8988T (cell line): ENCODE measurements at regions not wholly inside any gene's neighbourhood (a gene's known extent, or its start where the extent isn't known, plus 50 kb on each side); places are given as distances from the start of the nearest gene placed in this dataset.

ENCODE experiments used
- DNase-seq: peaks from one replicate; pipeline ENCODE4 v3.0.0; 2011

DNA sequence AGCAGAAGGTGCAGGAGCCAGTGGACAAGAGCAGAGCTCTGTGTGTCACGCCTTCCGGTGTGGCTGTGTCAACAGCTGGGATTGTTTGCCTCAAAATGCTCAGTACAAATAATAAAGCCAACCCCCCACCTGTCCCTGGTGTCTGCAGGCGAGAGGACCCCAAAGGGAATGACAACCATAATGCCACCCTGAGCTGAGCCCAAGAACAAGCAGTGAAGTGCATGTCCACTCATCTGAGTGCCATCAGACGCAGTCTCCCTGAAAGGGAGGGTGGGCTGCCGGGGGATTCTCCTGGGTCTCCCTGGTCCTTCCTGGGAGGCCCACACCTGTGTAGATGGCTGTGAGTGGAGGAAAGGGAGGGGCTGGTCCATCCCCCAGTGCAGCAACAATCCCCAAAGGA is 328.8 kb upstream of the IRX1 start:
- no peak for DNase-seq

DNA sequence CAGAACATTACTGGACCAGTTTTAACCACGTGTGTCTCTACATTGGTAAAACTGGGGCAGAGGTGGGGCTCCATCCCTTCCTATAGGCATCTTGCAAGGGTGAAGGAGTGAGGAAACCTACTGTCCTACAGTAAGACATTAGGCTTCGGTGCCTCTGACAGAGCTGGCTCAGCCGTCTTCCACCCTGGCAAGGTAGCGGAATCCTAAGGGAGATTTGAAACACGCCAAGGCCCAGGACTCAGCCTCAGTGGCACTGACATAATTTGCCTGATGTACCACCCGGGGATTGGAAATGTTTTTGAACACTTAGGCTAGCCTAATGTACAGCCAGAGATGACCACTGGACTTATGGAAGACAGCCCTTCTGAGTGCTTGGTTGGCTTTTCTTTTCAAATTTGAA is 329.7 kb upstream of the IRX1 start:
- DNase-seq: no peak

DNA sequence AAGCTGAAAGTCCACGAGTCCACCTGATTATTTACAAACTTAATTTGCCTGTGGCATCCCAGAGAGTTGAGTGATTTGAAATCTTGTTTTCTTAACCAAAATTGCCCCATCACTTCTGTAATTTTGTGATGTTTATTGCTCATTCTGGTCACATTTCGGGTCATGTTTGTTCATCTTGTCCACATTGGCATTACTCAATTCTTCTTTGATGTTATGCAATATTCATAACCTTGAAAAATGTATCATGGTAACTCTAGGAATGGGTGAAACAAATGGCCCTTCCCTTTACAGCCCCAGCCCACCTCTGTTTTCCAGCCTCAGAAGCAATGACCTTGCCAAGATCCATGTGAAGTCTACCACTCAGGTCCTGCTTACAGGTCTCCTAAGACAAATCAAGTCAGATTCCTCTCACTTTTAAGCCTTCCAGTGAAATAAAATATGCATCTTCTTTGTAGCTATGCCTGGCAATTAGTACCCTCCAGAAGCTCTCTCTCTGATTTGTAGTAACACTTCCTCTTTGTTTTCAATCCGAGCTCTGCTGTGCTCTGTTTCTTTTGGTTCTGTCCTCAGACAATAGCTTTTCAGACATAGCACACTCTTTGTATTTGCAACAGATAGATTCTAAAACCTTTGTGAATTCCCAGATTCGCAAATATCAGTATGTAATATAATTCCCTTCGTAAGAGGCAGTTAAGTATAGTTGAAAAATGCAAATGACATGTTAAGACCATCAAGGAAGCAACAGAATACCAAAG is 330.3 kb upstream of the IRX1 start:
- no peak for DNase-seq

DNA sequence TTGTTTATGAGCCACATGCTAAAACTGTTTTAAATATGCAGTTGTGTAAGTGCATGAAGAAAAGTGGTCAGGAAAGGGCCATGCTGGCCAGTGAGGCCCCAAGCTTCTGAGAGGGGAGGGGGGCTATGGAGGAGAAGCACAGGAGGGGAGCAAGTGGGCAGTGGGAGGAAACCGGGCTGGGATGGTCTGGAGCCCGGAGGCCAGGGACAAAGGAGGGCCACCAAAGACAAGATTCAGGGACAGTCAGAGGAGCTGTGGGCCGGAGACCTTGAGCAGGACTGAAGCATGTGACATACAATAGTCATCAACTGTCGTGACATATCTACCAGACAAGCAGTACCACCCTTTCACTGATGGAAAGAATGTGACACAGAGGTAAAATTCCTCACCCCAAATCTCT is 333.2 kb upstream of the IRX1 start:
- no peak for DNase-seq

DNA sequence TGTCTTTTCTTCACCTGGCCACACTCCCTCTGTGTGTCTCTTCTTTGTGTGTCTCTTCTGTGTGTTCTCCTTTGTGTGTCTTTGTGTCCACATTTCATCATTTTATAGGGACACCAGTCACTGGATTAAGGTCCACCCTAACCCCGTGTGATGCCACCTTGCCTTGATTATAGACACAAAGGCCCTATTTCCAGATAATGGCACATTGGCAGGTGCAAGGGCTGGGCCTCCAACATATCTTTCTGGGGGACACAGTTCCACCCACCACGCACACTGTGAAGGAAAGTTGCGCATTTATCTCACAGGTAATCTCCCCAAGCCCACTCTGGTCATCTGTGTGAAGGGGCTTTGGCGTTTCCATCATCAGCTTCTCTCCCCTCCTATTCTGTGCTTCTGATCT is 334.6 kb upstream of the IRX1 start:
- no peak for DNase-seq

DNA sequence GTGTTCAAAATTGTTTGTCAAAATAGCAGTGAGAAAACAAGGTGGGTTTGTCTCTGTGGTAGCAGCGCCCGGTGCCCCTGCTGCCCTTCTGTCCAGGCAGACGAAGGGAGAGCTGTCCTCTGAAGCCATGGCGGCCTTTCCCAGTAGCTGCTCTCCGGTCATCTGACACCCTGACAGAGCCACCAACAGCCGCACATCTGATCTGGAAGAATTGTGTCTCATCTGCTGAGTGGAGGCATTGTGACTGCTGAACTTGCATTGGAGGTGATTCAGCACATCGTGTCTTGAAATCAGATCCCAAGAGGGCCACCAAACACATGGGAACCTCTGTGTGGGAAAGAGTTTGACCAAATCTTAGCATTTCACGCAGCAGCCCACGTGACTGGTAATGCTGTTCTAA is 337.6 kb upstream of the IRX1 start:
- no peak for DNase-seq

DNA sequence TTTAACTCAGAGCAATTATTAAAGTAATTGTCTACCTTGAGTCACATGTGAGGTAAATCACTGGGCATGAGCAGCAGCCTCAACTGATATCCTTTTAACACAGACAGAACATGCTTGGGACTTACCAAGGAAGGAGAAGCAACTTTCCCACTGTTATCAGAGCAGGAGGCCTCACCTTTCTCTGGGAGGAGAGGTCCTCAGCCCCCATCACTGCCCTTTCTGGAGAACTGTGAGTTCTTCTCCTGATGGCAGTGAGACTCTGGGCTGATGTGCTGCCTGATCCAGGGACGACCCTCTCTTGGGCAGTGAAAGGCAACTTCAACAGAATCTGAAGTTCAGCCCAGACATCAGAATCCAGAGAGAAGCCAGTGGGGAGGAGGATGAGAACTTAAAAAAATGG is 343.4 kb upstream of the IRX1 start:
- no peak for DNase-seq

DNA sequence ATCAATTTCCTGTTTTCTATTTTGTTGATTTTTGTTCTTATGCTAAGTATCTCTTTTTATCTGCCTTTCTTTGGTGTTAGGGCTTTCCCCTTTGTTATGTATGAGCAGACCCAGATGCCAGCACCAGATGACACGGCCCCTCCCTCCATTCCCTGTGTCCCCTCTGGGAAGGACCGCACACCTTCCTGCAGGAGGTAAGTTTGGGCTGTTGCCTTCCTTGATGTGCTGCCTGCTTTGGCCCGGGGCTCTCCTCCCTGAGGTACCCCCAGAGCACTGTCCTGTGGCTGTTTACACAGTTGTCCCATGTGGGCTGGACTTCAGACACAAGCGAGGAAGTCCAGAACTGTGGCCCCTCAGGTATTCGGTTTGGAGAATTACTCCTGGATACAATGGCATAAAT is 343.8 kb upstream of the IRX1 start:
- DNase-seq: no peak

DNA sequence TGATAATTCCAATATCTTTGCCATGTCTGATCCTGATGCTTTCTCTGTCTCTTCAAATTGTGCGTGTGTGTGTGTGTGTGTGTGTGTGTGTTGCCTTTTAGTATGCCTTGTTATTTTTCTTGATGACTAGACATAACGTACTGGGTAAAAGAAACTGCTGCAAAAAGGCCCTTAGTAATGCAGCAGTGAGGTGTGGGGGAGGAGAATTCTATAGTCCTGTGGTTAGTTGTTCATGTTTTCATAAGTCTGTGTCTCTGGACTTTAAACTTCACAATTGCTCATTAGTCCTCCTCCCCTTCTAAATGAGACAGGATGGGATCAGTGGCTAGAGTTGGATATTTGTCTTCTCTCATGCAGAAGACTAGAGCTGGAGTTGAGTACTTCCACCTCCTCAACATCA is 346.2 kb upstream of the IRX1 start:
- DNase-seq: no peak

DNA sequence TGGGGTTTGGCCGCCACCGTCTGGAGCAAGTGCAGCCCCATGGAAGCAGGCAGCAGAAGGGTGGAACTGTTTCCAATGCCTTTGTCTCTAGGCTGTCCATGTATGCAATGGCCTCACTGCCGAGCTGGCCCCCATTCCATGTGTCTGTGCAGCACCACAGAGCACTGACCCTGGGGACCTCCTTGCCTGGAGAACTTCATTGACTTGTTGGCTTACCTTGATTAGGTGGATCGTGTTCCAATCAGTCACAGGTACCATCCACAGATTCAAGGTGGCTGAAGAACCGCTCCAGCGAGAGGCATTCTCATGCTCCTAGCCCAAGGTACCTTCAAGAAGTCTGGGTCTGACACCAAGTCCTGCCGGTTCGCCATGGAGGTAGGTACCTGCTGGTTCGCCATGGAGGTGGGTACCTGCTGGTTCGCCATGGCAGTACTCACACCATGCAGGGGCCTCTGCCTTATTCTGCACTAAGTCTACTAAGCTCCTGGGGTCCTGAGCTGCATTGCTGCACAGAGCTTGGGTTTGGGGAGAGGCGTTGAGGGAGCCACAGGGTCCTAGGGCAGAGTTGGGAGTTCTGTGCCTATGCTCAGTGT is 358.3 kb upstream of the IRX1 start:
- no peak for DNase-seq

DNA sequence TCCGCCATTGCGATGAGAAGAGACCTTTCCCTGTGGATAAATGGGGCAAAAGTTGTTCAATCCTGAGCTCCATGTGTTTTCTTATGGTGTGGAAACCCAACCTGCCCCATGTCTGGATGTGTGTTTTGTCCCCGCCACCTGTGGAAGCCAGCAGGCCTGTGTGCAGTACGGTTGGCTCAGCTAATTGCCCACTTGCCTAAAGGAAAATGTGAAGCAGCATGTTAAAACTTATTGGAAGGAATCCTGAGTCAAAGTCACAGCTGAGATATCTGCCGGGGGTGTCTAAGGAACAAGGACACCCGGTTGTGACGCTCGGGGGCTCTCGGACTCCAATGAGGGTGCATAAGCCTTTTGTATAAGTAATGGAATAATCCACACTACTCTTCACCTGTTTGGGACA is 361.1 kb upstream of the IRX1 start:
- no peak for DNase-seq

DNA sequence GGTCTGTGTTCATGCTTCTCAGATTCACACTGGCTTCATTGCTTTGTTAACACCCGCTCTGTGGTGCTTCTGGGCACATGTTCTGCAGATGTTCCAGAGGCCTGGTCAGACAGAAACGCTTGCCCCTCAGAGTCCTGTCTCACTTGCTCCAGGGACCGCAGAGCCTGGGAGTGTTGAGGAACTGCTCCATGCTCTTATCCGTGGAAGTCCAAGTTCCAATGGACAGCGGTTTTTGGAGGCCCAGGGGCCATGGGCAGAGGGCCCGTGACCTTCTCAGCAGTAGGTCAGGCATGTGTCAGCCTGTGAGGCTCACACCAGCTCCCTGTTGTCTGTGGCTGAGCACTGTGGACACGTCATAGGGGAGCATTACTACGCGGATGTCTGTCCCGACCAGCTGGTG is 364.7 kb upstream of the IRX1 start:
- DNase-seq: no peak

DNA sequence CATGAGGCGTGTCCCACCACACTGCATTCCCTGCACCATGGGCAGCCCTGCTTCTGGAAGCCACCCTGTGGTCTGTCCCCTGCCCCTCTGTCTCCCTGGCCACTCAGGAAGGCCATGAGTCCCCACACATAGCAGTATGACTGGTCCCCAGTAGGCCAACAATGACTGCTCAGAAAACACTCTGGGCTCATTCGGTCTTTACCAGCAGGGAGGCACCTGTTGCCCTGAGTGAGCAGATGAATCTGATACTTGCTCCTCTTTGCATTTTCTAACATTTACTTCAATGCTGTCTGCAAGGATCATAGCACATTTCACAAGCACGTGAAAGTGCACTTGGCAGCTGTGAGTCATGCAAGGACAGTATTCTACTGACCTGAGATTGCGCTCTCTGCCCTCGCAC is 365.4 kb upstream of the IRX1 start:
- no peak for DNase-seq

DNA sequence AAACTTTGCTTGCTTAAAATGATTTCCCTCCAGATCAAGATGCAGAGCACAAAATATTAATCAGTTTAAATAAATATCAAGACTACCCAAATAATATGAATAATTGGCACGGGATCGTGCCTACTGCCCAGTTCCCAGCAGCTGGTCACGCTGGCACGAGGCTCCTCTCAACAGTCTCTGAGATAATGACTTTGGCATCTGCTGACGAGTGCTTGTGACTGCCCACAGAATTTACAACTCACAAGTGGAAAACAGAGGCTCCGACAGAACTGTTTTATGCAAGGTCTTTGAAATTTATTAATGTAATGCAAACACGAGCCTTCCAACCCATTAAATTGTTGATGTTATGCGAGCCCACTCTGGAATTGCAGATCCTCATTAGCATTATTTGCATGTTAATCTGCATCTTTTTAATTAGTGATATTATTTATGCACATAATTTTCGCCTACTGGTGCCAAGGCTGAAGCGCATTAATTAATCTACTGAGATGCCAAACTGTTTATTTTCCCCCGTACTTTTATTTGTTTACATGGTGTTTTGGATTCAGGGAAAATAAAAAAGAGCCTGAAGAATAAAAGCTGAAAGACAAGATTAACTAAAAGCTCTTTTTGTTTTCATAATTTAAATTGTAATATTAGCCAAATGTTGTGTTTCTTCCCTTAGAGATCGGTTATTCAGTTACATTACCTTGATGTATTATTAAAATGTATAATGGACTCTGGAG is 369.3 kb upstream of the IRX1 start:
- DNase-seq: no peak

DNA sequence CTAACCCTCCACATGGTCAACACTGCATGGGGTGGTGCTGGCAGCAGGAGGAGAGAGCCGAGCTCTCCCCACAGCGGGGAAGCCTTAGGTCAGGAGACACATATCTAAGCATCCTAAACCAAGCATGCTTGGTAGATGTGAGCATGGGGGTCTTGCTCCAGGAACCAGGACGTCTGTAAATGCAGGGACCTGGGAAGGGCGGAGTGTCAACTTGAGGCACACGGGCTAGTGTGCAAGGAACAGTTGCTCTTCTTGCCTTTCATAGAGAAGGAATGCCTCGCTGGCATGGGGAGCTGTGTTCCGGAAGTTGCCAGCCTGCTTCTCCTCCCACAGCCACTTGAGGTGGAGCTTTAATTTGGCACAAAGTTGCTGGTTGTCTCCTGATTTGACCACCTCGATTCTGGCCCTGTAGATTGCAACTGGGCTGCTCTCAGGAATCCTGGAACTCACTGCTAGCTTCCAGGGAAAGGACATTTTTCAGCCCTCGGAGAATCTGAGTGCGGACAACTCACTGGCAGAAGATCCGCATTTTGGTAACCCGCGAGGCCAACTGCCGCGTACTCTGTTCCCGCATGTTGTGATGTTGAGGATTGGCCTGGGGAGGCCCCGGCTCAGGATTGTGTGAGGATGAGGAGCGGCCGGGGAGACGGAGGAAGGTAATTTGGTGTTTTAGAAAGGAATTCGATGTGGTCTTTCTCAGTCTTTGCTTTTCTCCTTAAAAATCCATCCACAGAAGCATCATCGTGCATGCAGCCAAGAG is 370.3 kb upstream of the IRX1 start:
- no peak for DNase-seq

DNA sequence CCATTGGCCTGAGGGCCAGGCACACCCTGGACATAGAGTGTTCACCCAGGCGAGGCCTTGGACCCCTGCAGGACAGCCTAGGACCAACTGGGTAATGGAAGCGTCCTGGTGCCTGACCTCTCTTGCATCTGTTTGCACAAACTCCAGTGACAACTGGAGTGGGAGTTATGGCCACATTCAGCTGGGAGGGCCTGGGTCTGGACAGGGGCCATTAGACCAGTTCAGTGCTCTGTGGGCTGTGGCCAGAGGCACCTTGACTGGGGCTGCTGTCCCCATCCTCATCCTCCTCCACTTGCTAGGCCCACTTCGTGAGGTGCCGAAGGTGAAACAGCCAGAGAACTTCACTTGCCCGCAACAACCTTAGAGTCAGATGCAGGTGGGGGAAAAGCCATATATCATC is 372.7 kb upstream of the IRX1 start:
- DNase-seq: no peak

DNA sequence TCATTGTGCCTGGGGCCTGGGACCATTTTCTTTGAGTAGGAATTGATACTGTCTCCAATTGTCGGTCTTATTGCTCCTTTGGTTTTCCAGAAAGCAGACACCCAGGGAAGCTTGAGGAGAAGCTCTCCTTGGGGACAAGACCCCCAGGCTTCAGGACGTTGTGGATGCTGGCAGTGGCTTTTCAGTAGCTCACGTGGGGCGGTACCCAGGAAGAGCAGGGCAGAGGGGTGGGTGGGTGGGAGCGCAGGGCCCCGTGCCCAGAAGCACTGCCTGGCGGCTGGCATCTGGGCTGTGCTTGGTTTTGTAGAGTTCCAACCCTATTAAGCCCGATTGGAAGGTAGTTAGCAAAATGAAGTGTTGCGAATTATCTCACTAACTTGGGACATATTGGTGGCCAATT is 374.2 kb upstream of the IRX1 start:
- DNase-seq: no peak

DNA sequence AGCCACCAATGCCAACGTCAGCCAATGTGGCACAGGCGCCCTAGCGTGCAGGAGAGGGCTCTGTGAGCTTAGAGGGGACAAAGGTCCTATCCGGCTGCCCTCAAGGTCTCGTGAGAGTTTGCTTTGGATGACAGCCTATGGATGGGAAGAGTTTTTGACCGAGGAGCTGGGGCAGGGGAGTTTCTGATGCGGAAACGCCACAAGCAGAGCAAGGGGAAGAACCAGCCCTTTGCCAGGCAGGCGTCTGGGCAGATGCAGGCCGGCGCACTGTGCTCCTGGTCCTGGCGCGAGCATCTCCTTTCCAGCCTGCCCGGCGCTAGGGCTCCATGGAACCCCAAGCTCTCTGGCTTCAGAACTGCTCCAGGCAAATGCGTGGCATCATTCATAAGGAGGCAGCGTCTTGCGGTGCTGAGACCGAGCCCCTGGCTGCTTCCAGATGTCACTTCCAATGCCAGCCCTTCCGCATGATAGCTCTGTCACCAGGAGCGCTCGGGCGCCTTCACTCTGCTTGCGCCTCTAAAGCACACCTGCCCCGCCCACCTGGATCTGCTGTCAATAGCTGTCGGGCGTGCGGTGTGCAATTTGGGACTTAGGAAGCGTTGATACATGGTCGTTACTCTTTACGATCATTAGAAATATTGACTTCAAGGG is 374.9 kb upstream of the IRX1 start:
- DNase-seq: no peak

DNA sequence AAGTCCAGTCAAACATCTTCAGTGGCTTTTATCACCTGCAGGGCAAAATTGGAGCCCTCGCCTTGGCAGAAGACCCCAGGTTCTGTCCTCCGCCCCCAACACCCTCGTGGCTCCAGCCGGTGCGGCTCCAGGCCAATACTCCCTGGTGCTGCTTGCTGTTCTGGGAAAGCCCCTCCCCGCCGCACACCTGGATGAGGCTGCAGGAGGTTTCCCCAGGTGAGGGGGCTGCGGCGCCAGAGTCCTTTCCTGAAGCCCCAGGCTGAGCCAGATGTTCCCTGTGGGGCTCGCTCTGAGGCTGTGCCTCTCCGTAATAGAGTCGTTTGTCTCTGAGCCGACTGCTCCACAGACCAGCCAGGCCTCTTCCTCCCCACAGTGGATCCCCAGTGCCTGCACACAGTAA is 375.4 kb upstream of the IRX1 start:
- no peak for DNase-seq

DNA sequence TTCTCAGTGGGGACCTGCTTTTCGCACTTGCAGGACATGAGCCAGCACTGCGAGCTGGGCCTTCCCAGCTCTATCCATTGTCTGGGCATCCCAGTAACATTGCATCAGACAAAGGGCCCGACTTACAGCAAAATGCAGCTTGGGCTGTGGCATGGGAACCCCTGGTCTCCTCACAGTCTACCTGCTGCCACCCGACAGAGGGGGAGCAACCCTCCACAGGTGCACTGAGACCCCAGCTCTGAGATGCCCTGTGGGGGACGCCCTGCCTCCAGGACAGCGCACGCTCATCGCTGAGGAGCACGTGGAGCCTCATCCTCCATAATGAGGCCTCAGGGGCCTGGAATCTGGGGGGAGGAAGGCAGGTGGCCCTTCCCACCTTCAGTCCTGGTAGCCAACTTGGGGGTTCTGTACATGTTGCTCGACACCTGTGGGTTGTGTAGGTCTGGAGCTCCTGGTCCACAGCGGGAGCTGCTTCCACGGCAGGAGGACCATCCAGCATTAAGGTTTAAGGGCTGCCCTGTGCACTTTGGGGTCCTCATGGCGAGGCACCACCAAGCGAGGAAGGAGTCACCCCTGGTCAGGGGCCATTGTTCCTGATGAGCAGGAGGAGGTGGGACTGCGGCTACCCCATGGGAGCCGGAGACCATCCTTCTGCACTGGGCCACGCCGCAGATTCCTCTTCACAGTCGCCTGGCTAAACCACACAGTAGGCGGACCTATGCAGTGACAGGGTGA is 376.5 kb upstream of the IRX1 start:
- no peak for DNase-seq

DNA sequence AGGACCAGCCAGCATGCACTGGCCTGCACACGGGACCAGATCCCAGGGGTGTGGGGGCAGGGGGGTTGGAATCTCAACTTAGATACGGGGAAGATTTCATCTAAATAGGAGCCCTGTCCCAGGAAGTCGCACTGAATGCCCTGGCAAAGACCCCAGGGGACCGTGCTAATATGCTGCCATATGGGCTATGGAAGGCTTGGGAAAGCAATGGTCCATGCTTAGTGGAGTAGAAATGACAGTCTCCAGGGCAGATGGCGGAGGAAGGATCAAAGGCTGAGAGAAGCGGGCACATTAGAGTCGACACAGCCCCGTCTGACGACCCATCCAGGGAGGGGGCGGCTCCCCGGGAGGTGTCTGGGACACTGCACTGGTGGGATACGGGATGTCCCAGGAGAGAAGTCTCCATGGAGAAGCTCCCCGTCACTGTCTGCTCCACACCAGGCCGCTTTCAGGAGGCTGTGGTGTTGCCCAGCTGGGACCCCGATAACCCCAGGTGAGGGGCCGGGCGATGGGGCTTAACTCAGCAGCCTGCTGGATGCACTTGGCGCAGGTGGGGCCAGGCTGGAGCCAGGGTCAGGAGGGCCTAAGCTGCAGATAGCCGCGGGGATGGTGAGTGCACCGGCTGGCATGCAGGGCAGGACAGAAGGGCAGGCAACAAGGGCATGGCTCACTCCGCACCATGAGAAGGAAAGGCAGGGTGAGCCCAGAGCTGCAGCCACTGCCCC is 377.7 kb upstream of the IRX1 start:
- DNase-seq: no peak

DNA sequence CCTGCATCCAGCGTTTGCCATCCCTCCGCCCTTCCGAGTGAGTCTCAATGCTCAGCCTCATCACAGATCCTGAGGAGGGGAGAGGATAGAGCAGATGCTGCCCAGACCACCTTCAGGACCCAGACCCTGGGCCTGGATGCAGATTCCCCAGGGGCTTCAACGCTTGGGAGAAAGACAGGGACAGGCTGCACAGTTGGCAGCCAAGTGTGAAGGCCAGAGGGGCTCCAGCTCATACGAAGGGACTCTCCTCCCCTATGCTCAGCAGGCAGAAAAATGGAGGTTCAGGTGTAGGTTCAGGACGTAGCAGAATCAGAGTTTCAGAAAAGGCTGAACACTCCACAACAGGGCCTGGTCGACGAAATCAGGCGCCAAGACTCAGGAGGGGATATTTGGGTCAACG is 378.5 kb upstream of the IRX1 start:
- no peak for DNase-seq
